H1 (cell line): ENCODE measurements at regions not wholly inside any gene's neighbourhood (a gene's known extent, or its start where the extent isn't known, plus 50 kb on each side); places are given as distances from the start of the nearest gene placed in this dataset.

Experiments used
- CTCF ChIA-PET: fragments of 300-600 bp; sonication (Branson Sonifier 250); formaldehyde crosslinking; loops from one replicate; lab custom pipeline; 2021; ENCODE audit not compliant: partially characterized antibody; lab: Charles Lee
- POLR2A ChIA-PET: fragments of 300-600 bp; sonication (Branson Sonifier 250); formaldehyde crosslinking; loops from one replicate; lab custom pipeline; 2021; ENCODE audit warnings: inconsistent platforms; ENCODE audit not compliant: partially characterized antibody; lab: Charles Lee
- DNase-seq, 2 experiments: peaks; one replicate each; pipeline versions ENCODE4 v3.0.0 to v3.0.0-alpha.2; 2010 to 2022; ENCODE audit warnings: low spot score in 2 of 2, low read depth in 1 of 2, mixed read lengths in 1 of 2
- FAIRE-seq: peaks from 2 replicates; lab custom pipeline; 2011; peaks lifted over from hg19 to GRCh38; lab: Jason Lieb, UNC
- H2AFZ ChIP-seq: 2 replicates; pipeline ENCODE4 v1.8.1; 2012; ENCODE audit warnings: low read length, inconsistent platforms
- H2AK5ac ChIP-seq: 2 replicates; pipeline ENCODE4 v1.6.1; 2013; ENCODE audit warnings: low read depth, low read length
- H2BK120ac ChIP-seq: replicated peaks from 2 replicates; pipeline ENCODE3; 2013; ENCODE audit warnings: low read depth, low read length, inconsistent platforms
- H2BK12ac ChIP-seq: 2 replicates; pipeline ENCODE4 v1.6.1; 2013; ENCODE audit warnings: low read depth, low read length
- H2BK15ac ChIP-seq: 2 replicates; pipeline ENCODE4 v1.6.1; 2013; ENCODE audit warnings: low read length
- H2BK20ac ChIP-seq: 2 replicates; pipeline ENCODE4 v1.6.1; 2013; ENCODE audit warnings: low read length
- H2BK5ac ChIP-seq: 2 replicates; pipeline ENCODE4 v1.6.1; 2013; ENCODE audit warnings: low read depth, low read length
- H3K14ac ChIP-seq: 2 replicates; pipeline ENCODE4 v1.6.1; 2013; ENCODE audit warnings: inconsistent platforms; ENCODE audit not compliant: insufficient read length
- H3K18ac ChIP-seq: 2 replicates; pipeline ENCODE4 v1.6.1; 2013; ENCODE audit warnings: low read length; ENCODE audit errors: extremely low read depth
- H3K23ac ChIP-seq: 2 replicates; pipeline ENCODE4 v1.6.1; 2013; ENCODE audit warnings: inconsistent platforms; ENCODE audit not compliant: insufficient read length
- H3K23me2 ChIP-seq: 2 replicates; pipeline ENCODE4 v1.6.1; 2013; ENCODE audit warnings: low read depth, low read length
- H3K27ac ChIP-seq: 2 replicates; pipeline ENCODE4 v1.6.1; 2011; ENCODE audit warnings: low read depth, low read length, inconsistent platforms
- H3K27me3 ChIP-seq, 4 experiments: replicated peaks in 1 of 4; 1 replicate in 1 of 4; 2 replicates in 3 of 4; pipeline versions ENCODE4 v1.6.1 to v1.8.1; 2011 to 2013; ENCODE audit warnings: low read length in 3 of 4, mild to moderate bottlenecking in 3 of 4, inconsistent platforms in 2 of 4, mixed read lengths in 2 of 4, moderate library complexity in 1 of 4; ENCODE audit not compliant: control insufficient read depth in 3 of 4, insufficient read depth in 3 of 4; ENCODE audit errors: extremely low read depth in 1 of 4
- H3K36me3 ChIP-seq, 4 experiments: 2 replicates each; pipeline versions ENCODE4 v1.6.1 to v1.8.1; 2011 to 2013; ENCODE audit warnings: mild to moderate bottlenecking in 4 of 4, low read length in 3 of 4, moderate library complexity in 2 of 4, control low read depth in 1 of 4, inconsistent platforms in 1 of 4; ENCODE audit not compliant: insufficient read depth in 4 of 4, control insufficient read depth in 2 of 4
- H3K4ac ChIP-seq: replicated peaks from 2 replicates; pipeline ENCODE3; 2013; ENCODE audit warnings: low read length, low read depth, mixed read lengths, inconsistent platforms; ENCODE audit not compliant: insufficient read length
- H3K4me1 ChIP-seq, 4 experiments: replicated peaks in 1 of 4; 1 replicate in 1 of 4; 2 replicates in 3 of 4; pipeline versions ENCODE4 v1.6.1 to v1.8.1; 2011 to 2013; ENCODE audit warnings: low read length in 3 of 4, inconsistent platforms in 2 of 4, mixed read lengths in 1 of 4; ENCODE audit not compliant: insufficient read depth in 4 of 4, control insufficient read depth in 3 of 4
- H3K4me2 ChIP-seq, 2 experiments: 2 replicates each; pipeline versions ENCODE4 v1.6.1 to v1.8.1; 2011 to 2013; ENCODE audit warnings: low read depth in 2 of 2, low read length in 2 of 2, control low read depth in 1 of 2, inconsistent platforms in 1 of 2, mild to moderate bottlenecking in 1 of 2; ENCODE audit not compliant: insufficient read depth in 1 of 2
- H3K4me3 ChIP-seq, 4 experiments: fragments of 200-600, 300-600 bp in 1 of 4; sonication (generic), shearing (Covaris generic), sonication (Bioruptor Twin) in 1 of 4; 2 replicates each; pipeline versions ENCODE4 v1.5.1 to v1.8.1; 2011 to 2016; ENCODE audit warnings: low read length in 4 of 4, low read depth in 3 of 4, control low read depth in 2 of 4, inconsistent platforms in 2 of 4, mild to moderate bottlenecking in 2 of 4, mixed read lengths in 1 of 4, moderate library complexity in 1 of 4; ENCODE audit not compliant: insufficient read depth in 2 of 4; ENCODE audit errors: extremely low read depth in 1 of 4
- H3K56ac ChIP-seq: replicated peaks from 2 replicates; pipeline ENCODE3; 2013; ENCODE audit warnings: low read depth, mild to moderate bottlenecking, mixed read lengths, low read length, inconsistent platforms; ENCODE audit not compliant: insufficient read length
- H3K79me1 ChIP-seq: 2 replicates; pipeline ENCODE4 v1.6.1; 2013; ENCODE audit warnings: low read depth, low read length, control low read depth
- H3K79me2 ChIP-seq, 2 experiments: 2 replicates each; pipeline versions ENCODE4 v1.6.1 to v1.8.1; 2012 to 2013; ENCODE audit warnings: low read length in 2 of 2, mild to moderate bottlenecking in 2 of 2, inconsistent platforms in 1 of 2; ENCODE audit not compliant: insufficient read depth in 2 of 2, control insufficient read depth in 1 of 2
- H3K9ac ChIP-seq, 4 experiments: replicated peaks in 1 of 4; 1 replicate in 1 of 4; 2 replicates in 3 of 4; pipeline versions ENCODE4 v1.6.1 to v1.8.1; 2011 to 2013; ENCODE audit warnings: low read depth in 3 of 4, low read length in 3 of 4, control low read depth in 2 of 4, mild to moderate bottlenecking in 2 of 4, moderate library complexity in 2 of 4, inconsistent platforms in 1 of 4; ENCODE audit errors: extremely low read depth in 1 of 4
- H3K9me3 ChIP-seq, 2 experiments: 2 replicates each; pipeline versions ENCODE4 v1.6.1 to v1.8.1; 2012 to 2013; ENCODE audit warnings: mild to moderate bottlenecking in 2 of 2, moderate library complexity in 2 of 2, control low read depth in 1 of 2, inconsistent platforms in 1 of 2, low read depth in 1 of 2, low read length in 1 of 2, mixed read lengths in 1 of 2; ENCODE audit not compliant: insufficient read depth in 2 of 2
- H4K20me1 ChIP-seq, 2 experiments: replicated peaks in 1 of 2; 2 replicates each; pipeline versions ENCODE3 to v1.8.1; 2011 to 2013; ENCODE audit warnings: inconsistent platforms in 2 of 2, low read length in 2 of 2, mild to moderate bottlenecking in 1 of 2; ENCODE audit not compliant: insufficient read depth in 2 of 2, control insufficient read depth in 1 of 2
- H4K5ac ChIP-seq: 2 replicates; pipeline ENCODE4 v1.6.1; 2013; ENCODE audit warnings: low read length, low read depth, mixed read lengths, inconsistent platforms; ENCODE audit not compliant: insufficient read length
- H4K8ac ChIP-seq: 2 replicates; pipeline ENCODE4 v1.8.0; 2013; ENCODE audit warnings: mild to moderate bottlenecking, moderate library complexity, low read length, inconsistent platforms; ENCODE audit not compliant: insufficient read depth; ENCODE audit errors: extremely low read depth
- H4K91ac ChIP-seq: replicated peaks from 2 replicates; pipeline ENCODE3; 2013; ENCODE audit warnings: low read length, mixed read lengths, inconsistent platforms; ENCODE audit not compliant: insufficient read length
- ASH2L ChIP-seq: fragments of 200-600, 300-600 bp; sonication (generic); IDR thresholded peaks from one replicate; pipeline ENCODE4 v1.7.1; 2017; ENCODE audit warnings: low read length
- CHD1 ChIP-seq: IDR thresholded peaks from 2 replicates; pipeline ENCODE4 v1.6.1; 2012; ENCODE audit warnings: low read depth, low read length, improper control_type of control experiment
- CHD2 ChIP-seq: IDR thresholded peaks from 2 replicates; pipeline ENCODE4 v1.6.1; 2012; ENCODE audit warnings: low read length, improper control_type of control experiment
- FOSL1 ChIP-seq: IDR thresholded peaks from 2 replicates; pipeline ENCODE4 v1.6.1; 2011; ENCODE audit warnings: mild to moderate bottlenecking, low read depth, low read length, moderate library complexity; ENCODE audit not compliant: insufficient read depth
- JUND ChIP-seq: IDR thresholded peaks from 2 replicates; pipeline ENCODE4 v1.6.1; 2011; ENCODE audit warnings: mild to moderate bottlenecking, improper control_type of control experiment, low read length
- KDM4A ChIP-seq: IDR thresholded peaks from one replicate; pipeline ENCODE4 v1.7.1; 2012; ENCODE audit warnings: low read depth, mild to moderate bottlenecking, moderate library complexity, low read length, inconsistent platforms; ENCODE audit not compliant: severe bottlenecking
- KDM5A ChIP-seq: fragments of 200-600 bp; IDR thresholded peaks from 2 replicates; pipeline ENCODE4 v1.7.1; 2012; ENCODE audit warnings: mild to moderate bottlenecking, low read length, inconsistent platforms, mixed read lengths
- NRF1 ChIP-seq: IDR thresholded peaks from 2 replicates; pipeline ENCODE4 v1.6.1; 2011; ENCODE audit warnings: mild to moderate bottlenecking, low read depth, low read length, improper control_type of control experiment
- SAP30 ChIP-seq: fragments of 300-600 bp; sonication (generic); IDR thresholded peaks from 2 replicates; pipeline ENCODE4 v1.7.1; 2012; ENCODE audit warnings: low read length, moderate library complexity, mild to moderate bottlenecking, inconsistent platforms; ENCODE audit not compliant: insufficient read depth, insufficient replicate concordance
- SRF ChIP-seq: IDR thresholded peaks from 2 replicates; pipeline ENCODE4 v1.6.1; 2011; ENCODE audit warnings: mild to moderate bottlenecking, low read depth, low read length, moderate library complexity
- SUZ12 ChIP-seq: fragments of 200-600 bp; sonication (generic); IDR thresholded peaks from 2 replicates; pipeline ENCODE4 v1.6.1; 2012; ENCODE audit warnings: mild to moderate bottlenecking, inconsistent platforms, low read length, moderate library complexity, mixed read lengths
- TBP ChIP-seq: IDR thresholded peaks from 2 replicates; pipeline ENCODE4 v1.6.1; 2011; ENCODE audit warnings: low read depth, low read length, improper control_type of control experiment
- TEAD4 ChIP-seq: IDR thresholded peaks from 2 replicates; pipeline ENCODE4 v1.6.1; 2012; ENCODE audit warnings: low read depth, low read length, inconsistent platforms, mixed read lengths
- TF ChIP-seq, protein P1 (sequence below): IDR thresholded peaks from 2 replicates; pipeline ENCODE4 v1.6.1; 2011; ENCODE audit warnings: low read depth, mild to moderate bottlenecking, low read length; ENCODE audit not compliant: insufficient read depth

DNA sequence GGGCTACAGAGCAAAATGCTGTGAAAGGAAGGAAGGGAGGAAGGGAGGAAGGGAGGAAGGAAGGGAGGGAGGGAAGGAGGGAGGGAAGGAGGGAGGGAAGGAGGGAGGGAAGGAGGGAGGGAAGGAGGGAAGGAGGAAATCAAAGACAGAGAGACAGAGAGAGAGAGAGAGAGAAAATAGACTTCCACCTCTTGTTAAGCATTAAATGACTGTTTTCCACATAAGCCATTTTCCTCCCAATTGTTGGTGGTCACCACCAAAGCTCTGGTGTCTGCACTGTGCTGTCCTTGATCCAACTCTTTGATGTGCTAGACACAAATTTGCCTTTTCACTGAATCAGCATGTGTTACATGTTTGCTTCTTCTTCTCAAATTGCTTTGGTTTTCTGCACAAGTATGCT lies 90.7 kb upstream of the INHBA start:
- H3K23me2 ChIP-seq: no peaks in the 10 kb centered on the region
- CTCF ChIA-PET: no interaction called here
- TF ChIP-seq JUND (no peak), CHD1 (no peak), KDM5A (no peak), NRF1 (no peak), SAP30 (no peak), SUZ12 (no peak), TEAD4 (no peak), FOSL1 (no peak), CHD2 (no peak), ASH2L (no peak), TBP (no peak), KDM4A (no peak), SRF (no peak)
- TF ChIP-seq, protein P1, sequence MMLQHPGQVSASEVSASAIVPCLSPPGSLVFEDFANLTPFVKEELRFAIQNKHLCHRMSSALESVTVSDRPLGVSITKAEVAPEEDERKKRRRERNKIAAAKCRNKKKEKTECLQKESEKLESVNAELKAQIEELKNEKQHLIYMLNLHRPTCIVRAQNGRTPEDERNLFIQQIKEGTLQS: no peak

More for the DNA sequence above, 90.7 kb upstream of the INHBA start:
- H3K23ac ChIP-seq: no peak overlapping the region
- H2BK5ac ChIP-seq: no peak overlapping the region
- no peaks in the 10 kb centered on the region for H4K20me1 ChIP-seq
- no peak overlapping the region for H3K14ac ChIP-seq
- no peak overlapping the region for H3K4me3 ChIP-seq
- no peaks in the 10 kb centered on the region for H3K4me1 ChIP-seq
- no peak overlapping the region for H3K27ac ChIP-seq
- no peak overlapping the region for H3K4ac ChIP-seq
- no peaks in the 10 kb centered on the region for H3K36me3 ChIP-seq
- no peaks in the 10 kb centered on the region for H3K9me3 ChIP-seq
- FAIRE-seq (no peak), DNase-seq (no peak)
- H3K18ac ChIP-seq: no peak overlapping the region
- POLR2A ChIA-PET: no interaction called here
- no peak overlapping the region for H3K4me2 ChIP-seq
- no peak overlapping the region for H4K91ac ChIP-seq
- H3K56ac ChIP-seq: no peak overlapping the region
- H4K8ac ChIP-seq: no peak overlapping the region
- H3K79me1 ChIP-seq: no peaks in the 10 kb centered on the region
- H2BK120ac ChIP-seq: no peak overlapping the region
- no peak overlapping the region for H2BK12ac ChIP-seq
- no peak overlapping the region for H2BK20ac ChIP-seq
- H2AK5ac ChIP-seq: no peak overlapping the region
- no peak overlapping the region for H4K5ac ChIP-seq
- no peaks in the 10 kb centered on the region for H3K79me2 ChIP-seq
- no peak overlapping the region for H2AFZ ChIP-seq
- no peaks in the 10 kb centered on the region for H3K27me3 ChIP-seq
- H3K9ac ChIP-seq: no peak overlapping the region
- no peak overlapping the region for H2BK15ac ChIP-seq
